ENCODE measurements at regions not wholly inside any gene's neighbourhood (a gene's known extent, or its start where the extent isn't known, plus 50 kb on each side); places are given as distances from the start of the nearest gene placed in this dataset.

DNA sequence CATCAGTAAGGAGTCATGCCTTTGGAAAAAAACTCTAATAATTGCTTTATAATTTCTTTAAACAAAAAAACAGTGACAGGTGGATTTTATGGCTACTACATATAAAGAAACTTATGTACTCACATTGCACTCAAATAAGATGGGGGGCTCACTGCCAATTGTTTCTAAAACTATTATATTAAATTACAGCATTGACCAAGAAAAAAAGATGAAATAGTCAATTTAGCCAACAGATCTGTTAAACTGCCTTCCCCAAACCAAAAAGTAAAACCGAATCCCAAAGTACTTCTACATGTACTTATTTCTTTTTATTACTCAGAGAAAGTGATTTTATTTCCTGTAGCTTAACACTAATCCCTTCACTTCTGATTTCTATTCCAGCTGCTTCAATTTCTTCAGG is 716.8 kb upstream of the SLITRK5 start:
- TF ChIP-seq CTCF (IDR thresholded peaks at IDR 0.05) (no peak), POLR2AphosphoS5 (IDR thresholded peaks at IDR 0.05; ENCODE audit: low read depth, low read length) (no peak)
- TF ChIP-seq, protein P1, sequence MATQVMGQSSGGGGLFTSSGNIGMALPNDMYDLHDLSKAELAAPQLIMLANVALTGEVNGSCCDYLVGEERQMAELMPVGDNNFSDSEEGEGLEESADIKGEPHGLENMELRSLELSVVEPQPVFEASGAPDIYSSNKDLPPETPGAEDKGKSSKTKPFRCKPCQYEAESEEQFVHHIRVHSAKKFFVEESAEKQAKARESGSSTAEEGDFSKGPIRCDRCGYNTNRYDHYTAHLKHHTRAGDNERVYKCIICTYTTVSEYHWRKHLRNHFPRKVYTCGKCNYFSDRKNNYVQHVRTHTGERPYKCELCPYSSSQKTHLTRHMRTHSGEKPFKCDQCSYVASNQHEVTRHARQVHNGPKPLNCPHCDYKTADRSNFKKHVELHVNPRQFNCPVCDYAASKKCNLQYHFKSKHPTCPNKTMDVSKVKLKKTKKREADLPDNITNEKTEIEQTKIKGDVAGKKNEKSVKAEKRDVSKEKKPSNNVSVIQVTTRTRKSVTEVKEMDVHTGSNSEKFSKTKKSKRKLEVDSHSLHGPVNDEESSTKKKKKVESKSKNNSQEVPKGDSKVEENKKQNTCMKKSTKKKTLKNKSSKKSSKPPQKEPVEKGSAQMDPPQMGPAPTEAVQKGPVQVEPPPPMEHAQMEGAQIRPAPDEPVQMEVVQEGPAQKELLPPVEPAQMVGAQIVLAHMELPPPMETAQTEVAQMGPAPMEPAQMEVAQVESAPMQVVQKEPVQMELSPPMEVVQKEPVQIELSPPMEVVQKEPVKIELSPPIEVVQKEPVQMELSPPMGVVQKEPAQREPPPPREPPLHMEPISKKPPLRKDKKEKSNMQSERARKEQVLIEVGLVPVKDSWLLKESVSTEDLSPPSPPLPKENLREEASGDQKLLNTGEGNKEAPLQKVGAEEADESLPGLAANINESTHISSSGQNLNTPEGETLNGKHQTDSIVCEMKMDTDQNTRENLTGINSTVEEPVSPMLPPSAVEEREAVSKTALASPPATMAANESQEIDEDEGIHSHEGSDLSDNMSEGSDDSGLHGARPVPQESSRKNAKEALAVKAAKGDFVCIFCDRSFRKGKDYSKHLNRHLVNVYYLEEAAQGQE (IDR thresholded peaks at IDR 0.05; ENCODE audit: insufficient read depth in 1 of 2, low read depth in 2 of 2, low read length in 1 of 2): no peak
